HG02678 (cell line): ENCODE measurements at regions not wholly inside any gene's neighbourhood (a gene's known extent, or its start where the extent isn't known, plus 50 kb on each side); places are given as distances from the start of the nearest gene placed in this dataset.
"Not testable (repeated sequence)": the region's sequence is repeated elsewhere in the genome, so short reads cannot be mapped to it uniquely, and the experiment has no call there.

Experiments used
- ATAC-seq: cut with Tn5 transposase; IDR thresholded peaks from one replicate; pipeline ENCODE4 v1.9.1; 2021; ENCODE audit warnings: mild to moderate bottlenecking, moderate library complexity; ENCODE audit not compliant: unreplicated experiment

GRCh38 chr12:28059668-28060067 is 87.1 kb upstream of the PTHLH start:
- no peak for ATAC-seq

GRCh38 chr12:28060871-28061270 is 88.3 kb upstream of the PTHLH start:
- ATAC-seq, result no peak

GRCh38 chr12:28063355-28063880 is 90.9 kb upstream of the PTHLH start:
- ATAC-seq, result no peak

- ATAC-seq, result no peak
Measured at GRCh38 chr12:28065374-28065773, 92.8 kb upstream of the PTHLH start.

GRCh38 chr12:28065889-28066630 is 93.5 kb upstream of the PTHLH start:
- ATAC-seq, result no peak

GRCh38 chr12:28066879-28067278 is 94.3 kb upstream of the PTHLH start:
- no peak for ATAC-seq

- ATAC-seq, result no peak
Measured at GRCh38 chr12:28068467-28068866, 95.9 kb upstream of the PTHLH start.

- ATAC-seq, result no peak
Measured at GRCh38 chr12:28079539-28079938, 107.0 kb upstream of the PTHLH start.

GRCh38 chr12:28082096-28082495 is 108.2 kb upstream of the CCDC91 start:
- ATAC-seq, result no peak

GRCh38 chr12:28083840-28084678 is 106.2 kb upstream of the CCDC91 start:
- ATAC-seq, result no peak

- peak; percentile 75 for ATAC-seq
Measured at GRCh38 chr12:28086521-28087155, 103.6 kb upstream of the CCDC91 start.

- ATAC-seq, result no peak
Measured at GRCh38 chr12:28088566-28089272, 101.5 kb upstream of the CCDC91 start.

- no peak for ATAC-seq
Measured at GRCh38 chr12:28089338-28089737, 100.9 kb upstream of the CCDC91 start.

GRCh38 chr12:28090835-28091234 is 99.4 kb upstream of the CCDC91 start:
- no peak for ATAC-seq

- ATAC-seq, result no peak
Measured at GRCh38 chr12:28092396-28092795, 97.9 kb upstream of the CCDC91 start.

GRCh38 chr12:28096649-28097048 is 93.6 kb upstream of the CCDC91 start:
- no peak for ATAC-seq

GRCh38 chr12:28097221-28097620 is 93.0 kb upstream of the CCDC91 start:
- ATAC-seq, result no peak

GRCh38 chr12:28099245-28099644 is 91.0 kb upstream of the CCDC91 start:
- not testable (repeated sequence) for ATAC-seq

- ATAC-seq, result no peak
Measured at GRCh38 chr12:28099871-28100270, 90.4 kb upstream of the CCDC91 start.

- ATAC-seq, result no peak
Measured at GRCh38 chr12:28100717-28101116, 89.5 kb upstream of the CCDC91 start.

GRCh38 chr12:28104316-28104715 is 85.9 kb upstream of the CCDC91 start:
- ATAC-seq, result no peak
